22Rv1 (cell line): ENCODE measurements at regions not wholly inside any gene's neighbourhood (a gene's known extent, or its start where the extent isn't known, plus 50 kb on each side); places are given as distances from the start of the nearest gene placed in this dataset.

Experiments
- CTCF ChIP-seq: fragments of 450-650 bp; IDR thresholded peaks from 2 replicates; pipeline ENCODE4 v1.5.1; 2017; ENCODE audit warnings: mild to moderate bottlenecking
- ZFX ChIP-seq: fragments of 450-650 bp; IDR thresholded peaks from 2 replicates; pipeline ENCODE4 v1.6.1; 2017; ENCODE audit warnings: antibody characterized with exemption, borderline replicate concordance

GRCh38 chr6:119443993-119444641 lies 94.6 kb upstream of the MAN1A1 start:
- TF ChIP-seq CTCF (no peak), ZFX (no peak)
